SK-N-MC (cell line): ENCODE measurements at regions not wholly inside any gene's neighbourhood (a gene's known extent, or its start where the extent isn't known, plus 50 kb on each side); places are given as distances from the start of the nearest gene placed in this dataset.

Experiments used
- EZH2 ChIP-seq: fragments of 200-600 bp; sonication (generic); IDR thresholded peaks from one replicate; pipeline ENCODE4 v1.6.1; 2017; ENCODE audit warnings: antibody characterized with exemption
- FOXP2 ChIP-seq: optimal IDR thresholded peaks from 2 replicates; pipeline ENCODE3; 2011; ENCODE audit warnings: mild to moderate bottlenecking, moderate library complexity; ENCODE audit not compliant: insufficient read depth; ENCODE audit errors: extremely low read length, control extremely low read depth
- POLR2AphosphoS5 ChIP-seq: IDR thresholded peaks from 2 replicates; pipeline ENCODE4 v1.6.1; 2012; ENCODE audit warnings: mild to moderate bottlenecking, low read depth, low read length, borderline replicate concordance

- TF ChIP-seq EZH2 = no peak
- no peak for TF ChIP-seq POLR2AphosphoS5
- TF ChIP-seq FOXP2 = no peak
Observed at GRCh38 chr13:50476577-50477285, 366.8 kb downstream of the DLEU7 start.
